Fibroblast of mammary gland (primary cell): ENCODE measurements at regions not wholly inside any gene's neighbourhood (a gene's known extent, or its start where the extent isn't known, plus 50 kb on each side); places are given as distances from the start of the nearest gene placed in this dataset.
A peak's percentile ranks its signal among the peaks of the same experiment; 100 is the strongest.
"Not testable (repeated sequence)": the region's sequence is repeated elsewhere in the genome, so short reads cannot be mapped to it uniquely, and the experiment has no call there.

Experiments used
- DNase-seq: peaks from one replicate; pipeline ENCODE4 v3.0.0-alpha.2; 2010; ENCODE audit warnings: low read depth
- H3K4me3 ChIP-seq: 2 replicates; pipeline ENCODE4 v1.5.1; 2011; ENCODE audit warnings: low read depth, mild to moderate bottlenecking, low read length, moderate library complexity; ENCODE audit not compliant: control insufficient read depth
- CTCF ChIP-seq: conservative IDR thresholded peaks from 2 replicates; pipeline ENCODE4 v1.5.1; 2011; ENCODE audit warnings: low read depth, low read length, inconsistent platforms; ENCODE audit not compliant: control insufficient read depth, insufficient read depth

DNA sequence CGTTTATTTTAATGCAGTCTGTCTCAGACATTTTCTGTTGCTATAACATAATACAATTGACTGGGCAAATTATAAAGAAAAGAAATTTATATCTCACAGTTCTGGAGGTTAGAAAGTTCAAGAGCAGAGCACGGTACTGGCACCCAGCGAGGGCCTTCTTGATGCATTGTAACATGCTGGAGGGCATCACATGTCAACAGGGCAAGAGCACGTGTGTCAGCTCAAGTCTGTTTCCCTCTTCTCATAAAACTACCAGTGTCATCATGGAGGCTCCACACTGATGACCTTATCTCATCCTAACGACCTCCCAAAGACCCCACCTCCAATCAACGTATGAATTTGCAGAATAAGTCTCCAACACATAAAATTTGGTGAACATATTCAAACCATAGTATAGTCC lies 90.6 kb upstream of the GRIK1 start:
- TF ChIP-seq CTCF = no peak
- DNase-seq = no peak
- no peak overlapping the region for H3K4me3 ChIP-seq

DNA sequence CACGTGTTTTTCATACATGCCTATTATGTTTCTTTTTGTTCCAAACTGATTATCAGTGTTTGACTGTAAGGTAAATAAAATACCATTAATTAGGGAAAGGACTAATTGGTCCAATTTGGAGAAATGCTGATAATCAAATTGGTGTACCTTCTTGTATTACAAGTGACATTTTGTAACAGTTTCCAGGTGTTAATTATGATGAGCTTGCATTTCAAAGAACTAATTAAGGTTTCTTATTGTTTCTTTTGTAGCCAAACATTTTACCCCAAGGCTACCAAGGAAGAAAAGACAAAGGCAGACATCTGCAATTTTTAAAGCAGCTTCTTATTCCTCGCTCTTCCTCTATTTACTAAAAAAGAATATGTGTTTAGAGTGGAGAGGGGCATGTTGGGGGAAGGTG lies 88.7 kb upstream of the GRIK1 start:
- no peak overlapping the region for H3K4me3 ChIP-seq
- TF ChIP-seq CTCF = no peak
- DNase-seq = no peak

DNA sequence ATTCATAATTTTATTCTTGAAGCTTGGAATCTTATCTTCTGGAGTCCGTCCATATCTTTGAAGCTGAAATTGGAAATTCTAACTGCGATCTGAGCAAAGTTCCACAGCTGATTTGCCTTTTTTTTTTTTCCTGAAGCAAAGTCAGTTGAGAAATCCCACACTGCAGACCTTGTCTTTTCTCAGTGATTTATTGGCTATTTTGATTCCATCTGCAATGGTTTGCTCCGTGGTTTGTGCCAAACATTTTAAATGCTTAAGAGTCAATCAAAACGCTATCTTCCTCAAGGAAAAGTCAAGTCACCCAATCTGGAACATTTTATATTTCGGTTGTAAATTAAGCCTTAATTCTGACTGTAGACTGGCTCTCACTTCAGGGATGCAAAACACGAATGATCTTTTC lies 88.2 kb upstream of the GRIK1 start:
- no peak overlapping the region for H3K4me3 ChIP-seq
- DNase-seq = no peak
- TF ChIP-seq CTCF = no peak

GRCh38 chr21:30023056-30023455 lies 83.3 kb upstream of the GRIK1 start:
- not testable (repeated sequence) for H3K4me3 ChIP-seq, DNase-seq

GRCh38 chr21:30014886-30015285 lies 75.1 kb upstream of the GRIK1 start:
- TF ChIP-seq CTCF = no peak
- no peak for DNase-seq
- H3K4me3 ChIP-seq = no peak overlapping the region

DNA sequence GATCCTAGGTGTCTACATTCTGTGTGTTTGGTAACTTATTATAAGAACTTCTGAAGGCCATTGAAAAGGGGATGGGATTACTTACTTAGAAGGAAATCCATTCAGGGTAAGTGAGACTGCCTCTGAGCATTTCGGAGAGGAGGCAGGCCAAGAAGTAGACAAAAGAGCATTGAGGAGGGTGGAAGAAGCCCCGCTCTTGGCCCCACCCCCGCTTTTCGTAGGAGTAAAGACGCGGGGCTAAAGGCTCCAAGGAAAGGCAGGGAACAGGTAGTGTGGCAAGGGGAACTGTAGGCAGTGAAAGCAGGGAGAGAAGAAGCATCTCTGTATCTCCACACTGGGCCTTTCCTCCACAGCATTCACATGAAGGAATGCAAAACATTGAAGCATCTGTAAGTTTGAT lies 51.8 kb upstream of the GRIK1 start:
- no peak for TF ChIP-seq CTCF
- DNase-seq = no peak
- H3K4me3 ChIP-seq = no peak overlapping the region

DNA sequence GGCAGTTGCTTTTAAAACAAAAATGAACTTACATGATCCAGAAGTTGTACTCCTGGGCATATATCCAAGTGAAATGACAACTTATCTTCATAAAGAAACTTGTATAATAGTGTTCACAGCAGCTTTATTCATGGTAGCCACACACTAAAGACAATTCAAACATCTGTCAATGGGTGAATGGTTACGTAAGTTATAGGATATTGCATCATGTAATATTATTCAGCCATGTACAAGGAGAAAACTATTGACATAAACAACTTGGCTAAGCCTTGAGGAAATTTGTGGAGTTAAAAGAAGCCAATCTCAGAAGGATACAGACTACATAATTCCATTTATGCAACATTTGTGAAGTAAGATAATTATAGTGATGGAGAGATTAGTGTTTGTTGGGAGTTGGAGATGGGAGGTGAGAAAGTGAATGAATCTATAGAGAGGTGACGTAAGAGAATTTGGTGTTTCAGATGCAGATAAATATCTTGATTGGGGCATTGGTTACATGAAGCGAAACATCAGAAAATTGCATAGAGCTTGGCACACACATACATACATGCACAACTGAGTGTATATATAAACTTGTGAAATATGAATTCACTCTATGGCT lies 49.9 kb upstream of the GRIK1 start:
- TF ChIP-seq CTCF = no peak
- peak; percentile 1 for DNase-seq
- H3K4me3 ChIP-seq = no peak overlapping the region
